H9 (cell line): ENCODE measurements at regions not wholly inside any gene's neighbourhood (a gene's known extent, or its start where the extent isn't known, plus 50 kb on each side); places are given as distances from the start of the nearest gene placed in this dataset.

Source experiments
- DNase-seq: peaks from one replicate; pipeline ENCODE4 v3.0.0-alpha.2; 2017
- H2AFZ ChIP-seq: one replicate; pipeline ENCODE4 v1.6.1; 2013; ENCODE audit warnings: mild to moderate bottlenecking, low read length, control low read depth, moderate library complexity
- H2AK5ac ChIP-seq: 2 replicates; pipeline ENCODE4 v1.6.1; 2013; ENCODE audit warnings: low read length, control low read depth, mixed read lengths; ENCODE audit not compliant: insufficient read length
- H2BK120ac ChIP-seq: one replicate; pipeline ENCODE4 v1.6.1; 2013; ENCODE audit warnings: low read depth, mild to moderate bottlenecking, low read length, control low read depth, inconsistent platforms; ENCODE audit not compliant: poor library complexity, severe bottlenecking
- H2BK12ac ChIP-seq: 2 replicates; pipeline ENCODE4 v1.6.1; 2013; ENCODE audit warnings: low read length, control low read depth, mixed read lengths, low read depth; ENCODE audit not compliant: insufficient read length
- H2BK15ac ChIP-seq: 2 replicates; pipeline ENCODE4 v1.6.1; 2013; ENCODE audit warnings: low read depth, low read length, control low read depth
- H2BK20ac ChIP-seq: one replicate; pipeline ENCODE4 v1.6.1; 2013; ENCODE audit warnings: low read depth, mild to moderate bottlenecking, low read length, control low read depth, inconsistent platforms; ENCODE audit not compliant: poor library complexity, severe bottlenecking
- H2BK5ac ChIP-seq: 2 replicates; pipeline ENCODE4 v1.6.1; 2013; ENCODE audit warnings: low read length, control low read depth, mixed read lengths; ENCODE audit not compliant: insufficient read length
- H3K14ac ChIP-seq: 2 replicates; pipeline ENCODE4 v1.6.1; 2013; ENCODE audit warnings: low read length, control low read depth; ENCODE audit not compliant: insufficient read depth
- H3K18ac ChIP-seq: 2 replicates; pipeline ENCODE4 v1.6.1; 2013; ENCODE audit warnings: low read depth, mild to moderate bottlenecking, mixed read lengths, low read length, control low read depth; ENCODE audit not compliant: insufficient read length
- H3K23ac ChIP-seq: 2 replicates; pipeline ENCODE4 v1.6.1; 2013; ENCODE audit warnings: low read length, control low read depth, mixed read lengths, low read depth; ENCODE audit not compliant: insufficient read length
- H3K23me2 ChIP-seq: 2 replicates; pipeline ENCODE4 v1.6.1; 2013; ENCODE audit warnings: low read depth, mild to moderate bottlenecking, mixed read lengths, low read length, control low read depth; ENCODE audit not compliant: insufficient read length, poor library complexity, severe bottlenecking
- H3K27ac ChIP-seq: 2 replicates; pipeline ENCODE4 v1.5.1; 2013; ENCODE audit warnings: low read length, control low read depth, mixed read lengths, low read depth; ENCODE audit not compliant: insufficient read length
- H3K27me3 ChIP-seq: 2 replicates; pipeline ENCODE4 v1.6.1; 2013; ENCODE audit warnings: low read length, control low read depth, inconsistent platforms; ENCODE audit not compliant: insufficient read depth
- H3K4ac ChIP-seq: 2 replicates; pipeline ENCODE4 v1.6.1; 2013; ENCODE audit warnings: low read depth, mild to moderate bottlenecking, control low read depth, inconsistent platforms, low read length, moderate library complexity
- H3K4me1 ChIP-seq: 2 replicates; pipeline ENCODE4 v1.6.1; 2013; ENCODE audit warnings: low read length, control low read depth, inconsistent platforms; ENCODE audit not compliant: insufficient read depth
- H3K4me2 ChIP-seq: 2 replicates; pipeline ENCODE4 v1.6.1; 2013; ENCODE audit warnings: low read length, control low read depth, mixed read lengths; ENCODE audit not compliant: insufficient read length, insufficient read depth
- H3K56ac ChIP-seq: 2 replicates; pipeline ENCODE4 v1.6.1; 2013; ENCODE audit warnings: low read depth, mild to moderate bottlenecking, mixed read lengths, low read length, control low read depth; ENCODE audit not compliant: insufficient read length
- H3K79me1 ChIP-seq: 2 replicates; pipeline ENCODE4 v1.6.1; 2013; ENCODE audit warnings: low read depth, mild to moderate bottlenecking, moderate library complexity, low read length, control low read depth, inconsistent platforms; ENCODE audit not compliant: insufficient read depth, poor library complexity, severe bottlenecking
- H3K79me2 ChIP-seq: 2 replicates; pipeline ENCODE4 v1.6.1; 2013; ENCODE audit warnings: low read length, control low read depth, inconsistent platforms; ENCODE audit not compliant: insufficient read depth
- H3K9ac ChIP-seq: 2 replicates; pipeline ENCODE4 v1.6.1; 2013; ENCODE audit warnings: low read length, control low read depth, mixed read lengths; ENCODE audit not compliant: insufficient read length; ENCODE audit errors: extremely low read depth
- H3K9me3 ChIP-seq: one replicate; pipeline ENCODE4 v1.6.1; 2013; ENCODE audit warnings: low read depth, low read length, inconsistent platforms; ENCODE audit not compliant: control insufficient read depth
- H3T11ph ChIP-seq: one replicate; pipeline ENCODE4 v1.6.1; 2013; ENCODE audit warnings: mild to moderate bottlenecking, low read length, control low read depth, inconsistent platforms
- H4K20me1 ChIP-seq: one replicate; pipeline ENCODE4 v1.6.1; 2013; ENCODE audit not compliant: control insufficient read depth, insufficient read length, insufficient read depth
- H4K5ac ChIP-seq: 2 replicates; pipeline ENCODE4 v1.6.1; 2013; ENCODE audit warnings: low read depth, mild to moderate bottlenecking, mixed read lengths, low read length, control low read depth; ENCODE audit not compliant: insufficient read length
- H4K8ac ChIP-seq: replicated peaks from 2 replicates; pipeline ENCODE4 v1.6.1; 2013; ENCODE audit warnings: low read length, control low read depth, mixed read lengths, low read depth; ENCODE audit not compliant: insufficient read length
- H4K91ac ChIP-seq: 2 replicates; pipeline ENCODE4 v1.6.1; 2013; ENCODE audit warnings: low read depth, mild to moderate bottlenecking, moderate library complexity, mixed read lengths, low read length, control low read depth; ENCODE audit not compliant: insufficient read length
- H3K27ac Mint-ChIP-seq, 3 experiments: 2 replicates in 2 of 3; 3 replicates in 1 of 3; pipeline ENCODE4 v1.8.0; 2020 to 2021; ENCODE audit warnings: mixed read lengths in 3 of 3, mild to moderate bottlenecking in 1 of 3, moderate library complexity in 1 of 3
- H3K27me3 Mint-ChIP-seq: 2 replicates; pipeline ENCODE4 v1.8.0; 2021; ENCODE audit warnings: low read depth, mild to moderate bottlenecking, moderate library complexity, mixed read lengths
- H3K36me3 Mint-ChIP-seq, 3 experiments: 2 replicates in 2 of 3; 3 replicates in 1 of 3; pipeline ENCODE4 v1.8.0; 2020 to 2021; ENCODE audit warnings: low read depth in 3 of 3, mixed read lengths in 3 of 3; ENCODE audit not compliant: insufficient read depth in 1 of 3
- H3K4me1 Mint-ChIP-seq, 2 experiments: 2 replicates each; pipeline ENCODE4 v1.8.0; 2020; ENCODE audit warnings: mixed read lengths in 2 of 2
- H3K4me3 Mint-ChIP-seq, 2 experiments: 2 replicates in 1 of 2; 3 replicates in 1 of 2; pipeline ENCODE4 v1.8.0; 2020 to 2021; ENCODE audit warnings: mild to moderate bottlenecking in 2 of 2, mixed read lengths in 2 of 2, moderate library complexity in 1 of 2
- H3K9me3 Mint-ChIP-seq, 2 experiments: 2 replicates in 1 of 2; 3 replicates in 1 of 2; pipeline ENCODE4 v1.8.0; 2020; ENCODE audit warnings: mild to moderate bottlenecking in 2 of 2, mixed read lengths in 2 of 2, moderate library complexity in 1 of 2
- CTCF ChIP-seq: fragments of 200-600 bp; sonication (generic); conservative IDR thresholded peaks from 3 replicates; pipeline ENCODE4 v1.8.0; 2021; ENCODE audit warnings: antibody characterized with exemption, mild to moderate bottlenecking
- WGBS: extraction: QIAGEN DNeasy Blood & Tissue Kit; methylation state at CpG from one replicate; pipeline ENCODE4 v1.1.7; 2013; ENCODE audit warnings: missing lambda C conversion rate, low lambda C conversion rate, mixed read lengths; ENCODE audit not compliant: insufficient read length; ENCODE audit errors: extremely low coverage; 5-methylcytosine and 5-hydroxymethylcytosine counted together

- Mint-ChIP-seq H3K4me3 (no peak overlapping the region), H3K27me3 (no peaks in the 10 kb centered on the region), H3K36me3 (peaks cover 10 to 59% (median 45%) of the 10 kb centered on the region in 3 experiments; a peak in 6 of 7 replicates), H3K27ac (no peak overlapping the region; a peak in 1 of 7 replicates), H3K4me1 (no peaks in the 10 kb centered on the region), H3K9me3 (peaks cover 24 to 44% of the 10 kb centered on the region in 2 experiments)
- Histone ChIP-seq H3K79me2 (no peaks in the 10 kb centered on the region), H3K4me1 (no peaks in the 10 kb centered on the region), H3K14ac (no peak overlapping the region), H3K27ac (no peak overlapping the region), H3K27me3 (no peaks in the 10 kb centered on the region), H2BK12ac (no peak overlapping the region), H4K91ac (no peak overlapping the region), H2BK20ac (no peak overlapping the region), H2BK5ac (no peak overlapping the region), H3K79me1 (no peaks in the 10 kb centered on the region), H4K20me1 (no peaks in the 10 kb centered on the region), H3K56ac (no peak overlapping the region), H4K8ac (no peak overlapping the region), H3K23ac (no peak overlapping the region), H3K23me2 (no peaks in the 10 kb centered on the region), H2BK15ac (no peak overlapping the region), H3T11ph (no peak overlapping the region), H4K5ac (no peak overlapping the region), H2AK5ac (no peak overlapping the region), H3K4ac (no peak overlapping the region), H3K18ac (no peak overlapping the region), H3K9me3 (peaks cover 4% of the 10 kb centered on the region), H3K4me2 (no peak overlapping the region), H2BK120ac (no peak overlapping the region), H2AFZ (no peak overlapping the region), H3K9ac (no peak overlapping the region)
- no CpG with 5 or more reads among the region's 2 CpGs for WGBS
- DNase-seq: no peak
- TF ChIP-seq CTCF: no peak
Observed at GRCh38 chr2:167890739-167891138, 356.7 kb downstream of the STK39 start.
